ENCODE measurements at regions not wholly inside any gene's neighbourhood (a gene's known extent, or its start where the extent isn't known, plus 50 kb on each side); places are given as distances from the start of the nearest gene placed in this dataset.

DNA sequence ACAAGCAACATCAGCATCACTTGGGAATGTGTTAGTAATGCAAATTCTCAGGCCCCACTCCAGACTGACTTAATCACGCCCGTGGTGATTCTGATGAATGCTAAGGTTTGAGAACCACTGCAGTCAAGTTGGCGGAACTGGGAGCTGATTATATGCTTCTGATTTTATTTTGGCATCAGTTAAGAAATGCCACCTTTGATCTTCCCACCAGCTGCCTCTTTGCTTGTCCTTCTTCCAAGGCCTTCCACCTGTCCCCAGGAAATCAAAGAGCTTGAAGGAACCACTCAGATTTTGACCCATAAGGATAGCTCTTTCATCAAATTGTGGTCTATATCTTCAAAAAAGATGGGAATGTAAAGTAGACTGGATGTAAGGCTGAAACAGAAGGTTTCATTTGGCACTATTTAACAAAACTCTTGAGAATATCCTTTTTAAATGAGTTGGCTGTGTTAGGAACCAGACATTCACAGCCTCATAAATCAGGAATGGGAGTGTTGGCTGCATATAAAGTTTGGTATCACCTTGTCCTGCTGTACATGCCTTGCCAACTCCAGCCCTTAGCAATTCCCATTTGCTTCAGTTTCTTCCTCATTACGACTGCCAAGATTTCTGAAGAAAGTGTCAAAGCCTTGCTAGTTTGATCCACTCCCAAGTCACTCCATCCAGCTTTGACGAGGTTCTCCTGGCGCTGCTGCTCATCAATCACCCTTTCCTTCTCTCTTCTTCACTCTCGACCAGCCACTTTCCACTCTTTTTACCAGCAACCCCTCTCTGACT, 125.8 kb upstream of the NPHP3 start:
- Histone ChIP-seq H3K36me3 (ENCODE audit: control insufficient read depth, insufficient read depth, low read length) (no peaks in the 10 kb centered on the region), H3K4me3 (ENCODE audit: low read depth, low read length) (no peak overlapping the region), H3K27me3 (replicated peaks; ENCODE audit: control insufficient read depth, insufficient read depth, low read length) (no peaks in the 10 kb centered on the region), H3K4me1 (no peaks in the 10 kb centered on the region), H3K9me3 (no peaks in the 10 kb centered on the region)
- BruUV-seq (replicated peaks), result no TSS peak
- Mint-ChIP-seq H3K27me3 (ENCODE audit: insufficient read depth, unreplicated experiment) (peaks cover 23% of the 10 kb centered on the region), H3K4me3 (ENCODE audit: unreplicated experiment) (no peak overlapping the region), H3K9me3 (ENCODE audit: unreplicated experiment) (no peaks in the 10 kb centered on the region), H3K36me3 (ENCODE audit: insufficient read depth, unreplicated experiment) (no peaks in the 10 kb centered on the region), H3K27ac (ENCODE audit: unreplicated experiment) (no peak overlapping the region), H3K4me1 (ENCODE audit: low read depth, unreplicated experiment) (no peaks in the 10 kb centered on the region)
- CTCF ChIA-PET, result no interaction called here
- no peak for DNase-seq
- POLR2A ChIA-PET, result no interaction called here
- TF ChIP-seq CTCF (IDR thresholded peaks at IDR 0.05; ENCODE audit: insufficient read depth in 1 of 2, low read depth in 1 of 2, low read length in 1 of 2, severe bottlenecking in 1 of 2, unreplicated experiment in 1 of 2), result no peak
- intact Hi-C loops (cut with micrococcal nuclease; ENCODE audit: unreplicated experiment), result no loop called here

- TF ChIP-seq CTCF (IDR thresholded peaks at IDR 0.05; ENCODE audit: insufficient read depth in 1 of 2, low read depth in 1 of 2, low read length in 1 of 2, severe bottlenecking in 1 of 2, unreplicated experiment in 1 of 2), result no peak
- ChIA-PET POLR2A (no interaction called here), CTCF (no interaction called here)
- H3K27ac Mint-ChIP-seq (ENCODE audit: unreplicated experiment), result no peak overlapping the region
- H3K9me3 Mint-ChIP-seq (ENCODE audit: unreplicated experiment), result no peaks in the 10 kb centered on the region
- no peaks in the 10 kb centered on the region for H3K36me3 Mint-ChIP-seq (ENCODE audit: insufficient read depth, unreplicated experiment)
- H3K36me3 ChIP-seq (ENCODE audit: control insufficient read depth, insufficient read depth, low read length), result no peaks in the 10 kb centered on the region
- H3K4me3 ChIP-seq (ENCODE audit: low read depth, low read length), result no peak overlapping the region
- no peaks in the 10 kb centered on the region for H3K4me1 Mint-ChIP-seq (ENCODE audit: low read depth, unreplicated experiment)
- intact Hi-C loops (cut with micrococcal nuclease; ENCODE audit: unreplicated experiment), result no loop called here
- H3K9me3 ChIP-seq, result no peaks in the 10 kb centered on the region
- H3K27me3 ChIP-seq (replicated peaks; ENCODE audit: control insufficient read depth, insufficient read depth, low read length), result no peaks in the 10 kb centered on the region
- no peak for DNase-seq
- no peak overlapping the region for H3K4me3 Mint-ChIP-seq (ENCODE audit: unreplicated experiment)
- no peaks in the 10 kb centered on the region for H3K4me1 ChIP-seq
- BruUV-seq (replicated peaks), result no TSS peak
- peaks cover 13% of the 10 kb centered on the region for H3K27me3 Mint-ChIP-seq (ENCODE audit: insufficient read depth, unreplicated experiment)
These were observed 121.8 kb upstream of the NPHP3 start for GRCh38 chr3:132843851-132844553.

DNA sequence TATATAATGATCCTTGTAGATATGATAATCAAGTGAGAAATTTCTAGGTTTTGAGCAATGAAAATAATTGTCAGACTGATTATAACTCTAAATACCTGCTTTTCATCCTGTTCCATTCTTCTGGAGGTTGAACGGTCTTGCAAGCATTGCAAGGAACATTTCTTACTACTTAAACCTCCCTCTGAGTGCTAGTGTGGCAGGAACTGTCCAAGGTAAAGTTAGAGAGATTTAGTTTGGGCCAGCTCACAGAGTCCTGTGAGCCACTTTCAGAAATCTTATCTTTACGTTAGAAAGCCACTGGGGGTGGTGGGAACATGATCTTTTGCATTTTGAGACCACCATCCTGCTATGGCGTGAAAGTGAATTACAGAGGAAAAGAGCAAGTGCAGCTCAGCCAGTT, 121.1 kb upstream of the NPHP3 start:
- POLR2A ChIA-PET, result no interaction called here
- DNase-seq, result no peak
- H3K4me1 Mint-ChIP-seq (ENCODE audit: low read depth, unreplicated experiment), result no peaks in the 10 kb centered on the region
- no peaks in the 10 kb centered on the region for H3K27me3 ChIP-seq (replicated peaks; ENCODE audit: control insufficient read depth, insufficient read depth, low read length)
- BruUV-seq (replicated peaks), result no TSS peak
- no peaks in the 10 kb centered on the region for H3K36me3 ChIP-seq (ENCODE audit: control insufficient read depth, insufficient read depth, low read length)
- peaks cover 8% of the 10 kb centered on the region for H3K27me3 Mint-ChIP-seq (ENCODE audit: insufficient read depth, unreplicated experiment)
- no peak overlapping the region for H3K27ac Mint-ChIP-seq (ENCODE audit: unreplicated experiment)
- H3K4me3 Mint-ChIP-seq (ENCODE audit: unreplicated experiment), result no peak overlapping the region
- TF ChIP-seq CTCF (IDR thresholded peaks at IDR 0.05; ENCODE audit: insufficient read depth in 1 of 2, low read depth in 1 of 2, low read length in 1 of 2, severe bottlenecking in 1 of 2, unreplicated experiment in 1 of 2), result no peak
- CTCF ChIA-PET, result no interaction called here
- intact Hi-C loops (cut with micrococcal nuclease; ENCODE audit: unreplicated experiment), result no loop called here
- H3K4me1 ChIP-seq, result no peaks in the 10 kb centered on the region
- no peaks in the 10 kb centered on the region for H3K9me3 ChIP-seq
- H3K36me3 Mint-ChIP-seq (ENCODE audit: insufficient read depth, unreplicated experiment), result no peaks in the 10 kb centered on the region
- H3K9me3 Mint-ChIP-seq (ENCODE audit: unreplicated experiment), result no peaks in the 10 kb centered on the region
- no peak overlapping the region for H3K4me3 ChIP-seq (ENCODE audit: low read depth, low read length)

All from Caco-2 (cell line).